ENCODE measurements at regions not wholly inside any gene's neighbourhood (a gene's known extent, or its start where the extent isn't known, plus 50 kb on each side); places are given as distances from the start of the nearest gene placed in this dataset.

DNA sequence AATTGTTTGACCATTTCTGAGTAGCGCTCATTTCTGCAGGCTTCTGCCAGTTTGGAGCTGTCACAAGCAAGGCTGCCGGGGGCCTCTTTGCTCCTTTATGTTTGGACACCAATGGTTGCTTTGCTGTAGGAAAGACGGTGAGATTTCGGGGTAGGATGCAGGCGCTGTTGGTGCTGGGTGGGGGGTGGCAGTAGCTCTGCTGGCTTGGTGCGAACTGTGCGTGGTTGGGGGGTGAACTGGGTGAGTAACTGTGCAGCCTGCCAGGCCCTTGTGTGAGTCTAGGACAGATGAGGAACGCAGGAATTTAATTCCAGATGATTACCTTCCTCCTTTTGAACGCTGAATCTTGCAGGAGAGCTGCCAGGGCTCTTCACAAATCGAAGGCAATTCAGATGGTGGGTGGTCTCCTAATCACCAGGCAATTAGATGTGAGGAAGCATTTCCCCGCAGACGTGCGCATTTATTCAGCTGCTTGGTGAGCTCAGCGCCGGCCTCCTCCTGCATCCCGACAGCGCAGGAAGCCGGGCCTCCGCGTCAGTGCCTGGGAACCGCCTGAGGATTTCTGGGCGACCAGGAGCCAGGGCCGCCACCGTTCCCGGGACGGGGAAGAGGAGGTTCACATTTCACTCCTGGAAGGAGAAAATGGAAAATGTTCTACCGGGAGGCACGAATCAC, 154.4 kb downstream of the FOXL1 start:
- Histone ChIP-seq H3K27ac (no peak overlapping the region), H3K4me1 (no peaks in the 10 kb centered on the region), H3K4me3 (no peak overlapping the region), H3K27me3 (no peaks in the 10 kb centered on the region), H3K9me3 (no peaks in the 10 kb centered on the region), H3K36me3 (peaks cover 0 to 11% (median 0%) of the 10 kb centered on the region in 3 donors)
- DNase-seq, result no peak
- TF ChIP-seq, protein P1, sequence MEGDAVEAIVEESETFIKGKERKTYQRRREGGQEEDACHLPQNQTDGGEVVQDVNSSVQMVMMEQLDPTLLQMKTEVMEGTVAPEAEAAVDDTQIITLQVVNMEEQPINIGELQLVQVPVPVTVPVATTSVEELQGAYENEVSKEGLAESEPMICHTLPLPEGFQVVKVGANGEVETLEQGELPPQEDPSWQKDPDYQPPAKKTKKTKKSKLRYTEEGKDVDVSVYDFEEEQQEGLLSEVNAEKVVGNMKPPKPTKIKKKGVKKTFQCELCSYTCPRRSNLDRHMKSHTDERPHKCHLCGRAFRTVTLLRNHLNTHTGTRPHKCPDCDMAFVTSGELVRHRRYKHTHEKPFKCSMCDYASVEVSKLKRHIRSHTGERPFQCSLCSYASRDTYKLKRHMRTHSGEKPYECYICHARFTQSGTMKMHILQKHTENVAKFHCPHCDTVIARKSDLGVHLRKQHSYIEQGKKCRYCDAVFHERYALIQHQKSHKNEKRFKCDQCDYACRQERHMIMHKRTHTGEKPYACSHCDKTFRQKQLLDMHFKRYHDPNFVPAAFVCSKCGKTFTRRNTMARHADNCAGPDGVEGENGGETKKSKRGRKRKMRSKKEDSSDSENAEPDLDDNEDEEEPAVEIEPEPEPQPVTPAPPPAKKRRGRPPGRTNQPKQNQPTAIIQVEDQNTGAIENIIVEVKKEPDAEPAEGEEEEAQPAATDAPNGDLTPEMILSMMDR (IDR thresholded peaks at IDR 0.05), result no peak
- intact Hi-C loops (cut with DNase I; ENCODE audit: low total_unique reads), result no loop called here

DNA sequence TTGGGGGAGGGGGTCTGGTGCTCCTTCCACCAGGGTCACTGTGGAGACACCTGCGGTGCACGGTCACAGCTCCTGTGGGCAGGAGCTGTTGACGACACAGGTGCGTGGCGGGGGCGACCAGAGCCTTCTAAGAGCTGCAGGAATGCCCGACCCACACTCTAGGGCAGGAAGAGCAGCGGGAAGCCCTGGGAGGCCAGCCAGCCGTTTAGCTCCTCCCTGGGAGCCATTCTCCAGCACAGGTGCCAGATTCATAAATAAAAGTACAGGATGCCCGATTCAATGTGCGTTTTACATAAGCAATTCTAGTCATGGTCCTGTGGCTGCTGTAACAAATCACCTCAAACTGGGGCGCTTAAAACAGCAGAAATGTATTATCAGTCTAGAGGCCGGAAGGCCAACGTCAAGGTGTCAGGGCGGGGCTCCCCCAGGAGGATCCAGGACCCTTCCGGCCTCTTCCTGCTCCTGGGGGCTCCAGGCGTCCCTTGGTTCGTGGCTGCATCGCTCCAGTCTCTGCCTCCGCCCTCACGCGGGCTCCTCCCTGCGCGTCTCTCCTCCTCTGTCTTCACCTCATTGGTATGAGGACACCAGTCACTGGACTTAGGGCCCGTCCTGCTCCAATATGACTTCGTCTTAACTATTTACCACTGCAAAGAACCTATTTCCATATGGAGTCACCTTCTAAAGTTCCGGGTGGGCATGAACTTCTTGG, 155.4 kb downstream of the FOXL1 start:
- Histone ChIP-seq H3K4me1 (no peaks in the 10 kb centered on the region), H3K36me3 (peaks cover 0 to 21% (median 0%) of the 10 kb centered on the region in 3 donors), H3K4me3 (no peak overlapping the region), H3K27me3 (no peaks in the 10 kb centered on the region), H3K9me3 (no peaks in the 10 kb centered on the region), H3K27ac (no peak overlapping the region)
- DNase-seq, result no peak
- TF ChIP-seq, protein P1 (IDR thresholded peaks at IDR 0.05), result no peak
- intact Hi-C loops (cut with DNase I; ENCODE audit: low total_unique reads), result no loop called here

DNA sequence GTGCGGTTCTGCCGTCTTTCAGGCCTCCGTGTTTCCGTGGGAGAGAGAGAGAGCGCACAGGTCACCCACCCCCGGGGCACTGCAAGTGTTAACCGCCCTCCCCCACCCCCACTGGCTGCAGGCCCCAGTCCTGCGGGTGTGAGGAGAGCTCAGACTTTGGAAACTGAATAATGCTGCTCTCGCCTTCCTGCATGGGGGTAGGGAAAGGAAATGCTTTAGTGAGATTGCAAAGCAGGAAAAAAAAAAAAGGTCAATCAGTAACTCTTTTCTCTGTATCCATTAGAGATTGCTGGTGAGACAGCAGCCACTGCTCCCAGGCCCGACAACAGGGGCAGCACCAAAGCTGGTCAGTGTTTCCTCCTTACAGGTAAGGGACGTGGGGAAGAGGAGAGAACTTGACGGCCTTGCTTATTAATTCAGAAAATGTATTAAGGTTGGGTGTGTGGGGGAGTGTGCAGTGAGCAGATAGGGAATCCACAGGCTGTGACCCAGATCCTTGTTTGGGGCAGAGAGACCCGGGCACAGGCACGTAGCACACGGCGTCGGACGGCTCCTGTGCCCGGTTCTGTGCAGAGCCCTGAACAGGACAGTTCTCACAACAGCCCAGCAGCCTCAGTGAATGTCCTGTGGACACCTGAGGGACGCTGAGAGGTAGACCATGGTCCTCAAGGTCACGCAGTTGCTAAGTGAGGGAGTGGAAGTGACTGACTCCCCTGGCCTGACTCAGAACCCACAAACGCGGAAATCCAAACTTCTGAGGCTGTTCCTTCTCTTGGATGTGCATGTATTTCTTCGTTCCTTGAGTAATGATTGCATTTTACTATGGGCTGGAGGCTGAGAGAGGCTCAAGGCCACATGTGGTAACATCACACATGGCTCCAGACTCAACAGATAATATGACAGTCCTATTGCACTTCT, 156.5 kb downstream of the FOXL1 start:
- no peaks in the 10 kb centered on the region for H3K27me3 ChIP-seq
- no peaks in the 10 kb centered on the region for H3K4me1 ChIP-seq
- H3K9me3 ChIP-seq, result no peaks in the 10 kb centered on the region
- H3K4me3 ChIP-seq, result no peak overlapping the region
- no peak overlapping the region for H3K27ac ChIP-seq
- H3K36me3 ChIP-seq, result peaks cover 0 to 17% (median 0%) of the 10 kb centered on the region in 3 donors
- no peak for DNase-seq
- TF ChIP-seq, protein P1 (IDR thresholded peaks at IDR 0.05), result no peak
- intact Hi-C loops (cut with DNase I; ENCODE audit: low total_unique reads), result no loop called here

DNA sequence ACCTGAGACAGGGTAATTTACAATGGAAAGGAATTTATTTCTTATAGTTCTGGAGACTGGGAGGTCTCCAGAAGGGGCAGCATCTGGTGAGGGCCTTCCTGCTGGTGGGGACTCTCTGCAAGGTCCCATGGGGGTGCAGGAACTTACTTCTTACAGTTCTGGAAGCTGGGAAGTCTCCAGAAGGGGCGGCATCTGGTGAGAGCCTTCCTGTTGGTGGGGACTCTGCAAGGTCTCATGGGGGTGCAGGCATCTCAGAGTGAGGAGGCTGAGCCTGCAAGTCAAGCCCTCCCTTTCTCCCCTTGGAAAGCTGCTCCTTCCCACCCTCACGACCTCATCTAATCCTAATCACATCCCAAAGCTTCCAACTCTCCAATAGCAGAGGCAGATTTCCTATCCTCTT, 157.4 kb downstream of the FOXL1 start:
- Histone ChIP-seq H3K27ac (no peak overlapping the region), H3K4me3 (no peak overlapping the region), H3K4me1 (peaks cover 0 to 8% (median 6%) of the 10 kb centered on the region in 4 donors), H3K9me3 (no peaks in the 10 kb centered on the region), H3K36me3 (peaks cover 0 to 17% (median 0%) of the 10 kb centered on the region in 3 donors), H3K27me3 (no peaks in the 10 kb centered on the region)
- no peak for DNase-seq
- intact Hi-C loops (cut with DNase I; ENCODE audit: low total_unique reads), result no loop called here
- TF ChIP-seq, protein P1 (IDR thresholded peaks at IDR 0.05), result no peak

DNA sequence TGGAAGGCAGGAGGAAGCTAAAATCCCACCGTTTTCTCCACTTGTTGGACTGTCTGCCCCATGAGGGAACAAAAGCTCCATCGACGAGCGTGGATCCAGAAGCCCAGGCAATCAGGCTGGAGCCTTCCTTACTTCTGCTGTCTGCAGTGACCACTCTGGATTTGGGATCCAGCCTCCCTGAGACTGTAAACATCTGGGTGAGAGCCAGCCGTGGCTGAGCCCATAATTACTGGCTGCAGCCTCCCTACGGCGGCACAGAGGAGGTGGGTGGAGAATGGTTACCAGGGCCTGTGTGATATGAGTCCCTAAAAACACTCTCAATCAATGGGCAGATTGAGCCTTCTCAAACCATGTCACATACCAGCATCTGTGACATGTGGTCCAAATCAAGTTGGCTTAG, 158.2 kb downstream of the FOXL1 start:
- intact Hi-C loops (cut with DNase I; ENCODE audit: low total_unique reads), result no loop called here
- Histone ChIP-seq H3K4me3 (no peak overlapping the region), H3K4me1 (peaks cover 0 to 10% (median 8%) of the 10 kb centered on the region in 4 donors), H3K27me3 (no peaks in the 10 kb centered on the region), H3K36me3 (peaks cover 0 to 17% (median 0%) of the 10 kb centered on the region in 3 donors), H3K27ac (no peak overlapping the region), H3K9me3 (no peaks in the 10 kb centered on the region)
- TF ChIP-seq, protein P1 (IDR thresholded peaks at IDR 0.05), result no peak
- DNase-seq, result no peak
